DND-41 (cell line): ENCODE measurements at regions not wholly inside any gene's neighbourhood (a gene's known extent, or its start where the extent isn't known, plus 50 kb on each side); places are given as distances from the start of the nearest gene placed in this dataset.

Experiments used
- EZH2 ChIP-seq: IDR thresholded peaks from 3 replicates; pipeline ENCODE4 v1.6.1; 2012; ENCODE audit warnings: borderline replicate concordance, low read depth, mild to moderate bottlenecking, moderate library complexity, low read length, inconsistent platforms; ENCODE audit not compliant: severe bottlenecking
- TF ChIP-seq, protein P1 (sequence below): IDR thresholded peaks from 2 replicates; pipeline ENCODE4 v1.5.1; 2012; ENCODE audit warnings: borderline replicate concordance, low read length, moderate library complexity, mild to moderate bottlenecking; ENCODE audit not compliant: poor library complexity, severe bottlenecking; ENCODE audit errors: extremely low read depth

DNA sequence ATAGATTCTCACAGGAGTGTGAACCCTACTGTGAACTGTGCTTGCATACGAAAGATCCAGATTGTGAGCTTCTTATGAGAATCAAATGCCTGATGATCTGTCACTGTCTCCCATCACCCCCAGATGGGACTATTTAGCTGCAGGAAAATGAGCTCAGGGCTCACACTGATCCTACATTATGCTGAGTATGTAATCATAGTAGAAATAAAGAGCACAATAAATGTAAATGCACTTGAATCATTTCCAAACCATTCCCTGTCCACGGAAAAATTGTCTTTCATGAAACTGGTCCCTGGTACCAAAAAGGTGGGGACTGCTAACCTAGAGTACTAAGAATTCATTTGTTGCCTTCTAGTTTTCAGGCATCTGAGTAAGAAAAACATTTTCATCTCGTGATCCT is 1215.8 kb upstream of the TMEM132C start:
- TF ChIP-seq, protein P1, sequence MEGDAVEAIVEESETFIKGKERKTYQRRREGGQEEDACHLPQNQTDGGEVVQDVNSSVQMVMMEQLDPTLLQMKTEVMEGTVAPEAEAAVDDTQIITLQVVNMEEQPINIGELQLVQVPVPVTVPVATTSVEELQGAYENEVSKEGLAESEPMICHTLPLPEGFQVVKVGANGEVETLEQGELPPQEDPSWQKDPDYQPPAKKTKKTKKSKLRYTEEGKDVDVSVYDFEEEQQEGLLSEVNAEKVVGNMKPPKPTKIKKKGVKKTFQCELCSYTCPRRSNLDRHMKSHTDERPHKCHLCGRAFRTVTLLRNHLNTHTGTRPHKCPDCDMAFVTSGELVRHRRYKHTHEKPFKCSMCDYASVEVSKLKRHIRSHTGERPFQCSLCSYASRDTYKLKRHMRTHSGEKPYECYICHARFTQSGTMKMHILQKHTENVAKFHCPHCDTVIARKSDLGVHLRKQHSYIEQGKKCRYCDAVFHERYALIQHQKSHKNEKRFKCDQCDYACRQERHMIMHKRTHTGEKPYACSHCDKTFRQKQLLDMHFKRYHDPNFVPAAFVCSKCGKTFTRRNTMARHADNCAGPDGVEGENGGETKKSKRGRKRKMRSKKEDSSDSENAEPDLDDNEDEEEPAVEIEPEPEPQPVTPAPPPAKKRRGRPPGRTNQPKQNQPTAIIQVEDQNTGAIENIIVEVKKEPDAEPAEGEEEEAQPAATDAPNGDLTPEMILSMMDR: no peak
- TF ChIP-seq EZH2: no peak
